Keratinocyte (primary cell): ENCODE measurements at regions not wholly inside any gene's neighbourhood (a gene's known extent, or its start where the extent isn't known, plus 50 kb on each side); places are given as distances from the start of the nearest gene placed in this dataset.

ENCODE experiments used
- DNase-seq: peaks from one replicate; pipeline ENCODE4 v3.0.0-alpha.2; 2011; ENCODE audit warnings: low read depth, missing footprints, low spot score
- FAIRE-seq: peaks from 2 replicates; lab custom pipeline; 2011; peaks lifted over from hg19 to GRCh38; lab: Jason Lieb, UNC
- H2AFZ ChIP-seq: 2 replicates; pipeline ENCODE4 v1.6.0; 2012; ENCODE audit warnings: low read length, control low read depth, inconsistent platforms; ENCODE audit not compliant: control insufficient read depth
- H3K27ac ChIP-seq: 2 replicates; pipeline ENCODE4 v1.5.1; 2011; ENCODE audit warnings: low read length; ENCODE audit not compliant: control insufficient read depth, insufficient read depth
- H3K27me3 ChIP-seq: 3 replicates; pipeline ENCODE4 v1.6.0; 2011; ENCODE audit warnings: low read length; ENCODE audit not compliant: control insufficient read depth, insufficient read depth; ENCODE audit errors: extremely low read depth
- H3K36me3 ChIP-seq, 2 experiments: 2 replicates in 1 of 2; 3 replicates in 1 of 2; pipeline ENCODE4 v1.5.1; 2011; ENCODE audit warnings: low read length in 2 of 2, mild to moderate bottlenecking in 1 of 2; ENCODE audit not compliant: control insufficient read depth in 2 of 2, insufficient read depth in 2 of 2; ENCODE audit errors: extremely low read depth in 1 of 2
- H3K4me1 ChIP-seq: 3 replicates; pipeline ENCODE4 v1.5.1; 2011; ENCODE audit warnings: low read length; ENCODE audit not compliant: control insufficient read depth, insufficient read depth; ENCODE audit errors: extremely low read depth
- H3K4me2 ChIP-seq: 3 replicates; pipeline ENCODE4 v1.6.0; 2011; ENCODE audit warnings: low read depth, low read length; ENCODE audit not compliant: control insufficient read depth, insufficient read depth; ENCODE audit errors: extremely low read depth
- H3K4me3 ChIP-seq, 3 experiments: fragments of 200-600 bp in 1 of 3; sonication (generic) in 1 of 3; 2 replicates in 2 of 3; 3 replicates in 1 of 3; pipeline ENCODE4 v1.5.1; 2011 to 2016; ENCODE audit warnings: low read length in 3 of 3, mild to moderate bottlenecking in 3 of 3, control low read depth in 2 of 3, inconsistent platforms in 1 of 3, low read depth in 1 of 3, mixed read lengths in 1 of 3, mixed run types in 1 of 3, moderate library complexity in 1 of 3; ENCODE audit not compliant: control insufficient read depth in 2 of 3, insufficient read depth in 2 of 3; ENCODE audit errors: extremely low read depth in 1 of 3
- H3K79me2 ChIP-seq: 2 replicates; pipeline ENCODE4 v1.6.0; 2012; ENCODE audit warnings: low read length; ENCODE audit not compliant: control insufficient read depth, insufficient read depth
- H3K9ac ChIP-seq: 3 replicates; pipeline ENCODE4 v1.6.0; 2011; ENCODE audit warnings: low read length; ENCODE audit not compliant: control insufficient read depth, insufficient read depth; ENCODE audit errors: extremely low read depth
- H3K9me1 ChIP-seq: 3 replicates; pipeline ENCODE4 v1.6.0; 2011; ENCODE audit warnings: low read length; ENCODE audit not compliant: control insufficient read depth, insufficient read depth; ENCODE audit errors: extremely low read depth
- H3K9me3 ChIP-seq: 2 replicates; pipeline ENCODE4 v1.5.1; 2012; ENCODE audit warnings: low read depth, low read length; ENCODE audit not compliant: control insufficient read depth
- H4K20me1 ChIP-seq: 3 replicates; pipeline ENCODE4 v1.6.0; 2011; ENCODE audit warnings: low read length; ENCODE audit not compliant: control insufficient read depth, insufficient read depth; ENCODE audit errors: extremely low read depth
- EZH2 ChIP-seq: IDR thresholded peaks from one replicate; pipeline ENCODE4 v1.6.1; 2012; ENCODE audit warnings: inconsistent platforms, mild to moderate bottlenecking, low read length, moderate library complexity
- dilution Hi-C: fragments of 300-500 bp; cut with MboI; formaldehyde crosslinking; loops from one replicate; pipeline ENCODE4 v1.7.0; 2020; ENCODE audit warnings: low sequenced_read_pairs; ENCODE audit not compliant: extremely low pct_ligation_motif_present
- TF ChIP-seq, protein P1 (sequence below), 3 experiments: IDR thresholded peaks in 1 of 3; conservative IDR thresholded peaks in 1 of 3; optimal IDR thresholded peaks in 1 of 3; 2 replicates in 2 of 3; 3 replicates in 1 of 3; pipeline versions ENCODE3 to v1.5.1; 2011; ENCODE audit warnings: low read length in 3 of 3, mild to moderate bottlenecking in 3 of 3, moderate library complexity in 2 of 3, control low read depth in 1 of 3, inconsistent platforms in 1 of 3; ENCODE audit not compliant: insufficient read depth in 2 of 3; ENCODE audit errors: extremely low read depth in 1 of 3

DNA sequence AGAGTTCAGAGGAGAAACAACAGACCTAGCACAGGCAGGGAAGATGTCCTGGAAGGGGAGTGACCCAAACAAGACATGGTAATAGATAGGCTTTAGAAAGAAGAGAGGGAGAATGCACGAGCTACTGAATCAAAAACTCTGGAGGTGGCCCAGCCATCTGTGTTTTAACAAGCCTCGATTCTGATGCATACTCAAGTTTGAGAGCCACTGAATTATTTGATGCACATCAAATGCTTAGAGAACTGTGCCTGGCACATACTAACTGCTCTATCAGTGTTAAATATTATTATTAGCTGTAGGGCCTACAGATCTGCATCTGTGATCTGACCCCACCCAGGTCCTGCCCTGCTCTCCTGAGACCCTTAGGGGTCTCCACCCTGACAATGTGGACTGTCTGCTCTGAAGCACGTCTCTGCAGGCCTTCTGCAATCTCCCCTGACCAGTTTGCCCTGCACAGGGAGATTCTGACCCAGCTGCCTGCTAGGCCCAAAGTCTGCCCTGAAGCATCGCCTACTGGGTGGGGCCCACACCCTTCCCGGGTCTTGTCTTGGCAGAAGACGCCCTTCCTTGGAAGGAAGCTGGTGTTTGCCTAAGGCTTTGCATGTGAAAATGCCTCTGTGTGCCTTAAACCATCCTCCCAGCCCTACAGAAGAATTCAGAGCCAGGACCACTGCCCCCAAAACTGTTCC lies 201.5 kb upstream of the KLF3 start:
- dilution Hi-C loops: no loop called here
- Histone ChIP-seq H3K4me1 (no peaks in the 10 kb centered on the region), H3K79me2 (no peaks in the 10 kb centered on the region), H3K4me2 (no peak overlapping the region), H3K27ac (no peak overlapping the region), H4K20me1 (no peaks in the 10 kb centered on the region), H3K36me3 (no peaks in the 10 kb centered on the region), H3K27me3 (no peaks in the 10 kb centered on the region), H2AFZ (no peak overlapping the region), H3K9me1 (no peaks in the 10 kb centered on the region), H3K4me3 (no peak overlapping the region), H3K9me3 (no peaks in the 10 kb centered on the region), H3K9ac (no peak overlapping the region)
- DNase-seq (no peak), FAIRE-seq (no peak)
- TF ChIP-seq EZH2: no peak

DNA sequence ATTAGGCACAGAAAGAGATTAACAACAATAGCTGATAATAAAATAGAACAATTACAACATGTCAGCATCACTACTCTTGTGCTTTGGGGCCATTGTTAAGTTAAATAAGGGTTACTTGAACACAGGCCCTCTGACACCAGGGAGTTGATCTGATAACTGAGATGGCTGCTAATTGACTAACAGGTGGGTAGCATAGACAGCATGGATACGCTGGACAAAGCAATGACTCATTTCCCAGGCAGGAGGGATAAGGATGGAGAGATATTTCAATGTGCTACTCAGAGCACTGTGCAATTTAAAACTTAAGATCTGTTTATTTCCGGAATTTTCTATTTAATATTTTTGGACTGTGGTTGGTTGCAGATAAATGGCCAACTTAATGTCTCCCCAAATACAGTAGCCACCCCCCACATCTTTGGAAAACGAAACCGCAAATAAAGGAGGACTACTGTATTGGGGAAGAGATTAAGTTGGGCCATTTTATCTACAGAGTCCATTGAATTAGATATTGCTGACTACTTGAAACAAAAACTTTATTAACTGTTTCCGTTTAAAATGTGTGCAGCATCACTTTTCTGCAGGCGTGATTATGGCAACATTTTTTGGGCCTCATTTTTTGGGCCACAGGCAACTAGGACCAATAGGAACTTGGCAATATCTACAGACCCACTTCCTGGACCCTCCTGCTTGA lies 200.6 kb upstream of the KLF3 start:
- dilution Hi-C loops: no loop called here
- H3K27ac ChIP-seq: no peak overlapping the region
- no peaks in the 10 kb centered on the region for H3K9me3 ChIP-seq

More for the DNA sequence above, 200.6 kb upstream of the KLF3 start:
- FAIRE-seq: no peak
- Histone ChIP-seq H3K9ac (no peak overlapping the region), H2AFZ (no peak overlapping the region), H3K27me3 (no peaks in the 10 kb centered on the region), H3K4me2 (no peak overlapping the region), H3K9me1 (no peaks in the 10 kb centered on the region), H3K36me3 (no peaks in the 10 kb centered on the region), H3K79me2 (no peaks in the 10 kb centered on the region), H3K4me1 (no peaks in the 10 kb centered on the region), H3K4me3 (no peak overlapping the region), H4K20me1 (no peaks in the 10 kb centered on the region)
- DNase-seq: no peak
- TF ChIP-seq EZH2: no peak
- TF ChIP-seq, protein P1, sequence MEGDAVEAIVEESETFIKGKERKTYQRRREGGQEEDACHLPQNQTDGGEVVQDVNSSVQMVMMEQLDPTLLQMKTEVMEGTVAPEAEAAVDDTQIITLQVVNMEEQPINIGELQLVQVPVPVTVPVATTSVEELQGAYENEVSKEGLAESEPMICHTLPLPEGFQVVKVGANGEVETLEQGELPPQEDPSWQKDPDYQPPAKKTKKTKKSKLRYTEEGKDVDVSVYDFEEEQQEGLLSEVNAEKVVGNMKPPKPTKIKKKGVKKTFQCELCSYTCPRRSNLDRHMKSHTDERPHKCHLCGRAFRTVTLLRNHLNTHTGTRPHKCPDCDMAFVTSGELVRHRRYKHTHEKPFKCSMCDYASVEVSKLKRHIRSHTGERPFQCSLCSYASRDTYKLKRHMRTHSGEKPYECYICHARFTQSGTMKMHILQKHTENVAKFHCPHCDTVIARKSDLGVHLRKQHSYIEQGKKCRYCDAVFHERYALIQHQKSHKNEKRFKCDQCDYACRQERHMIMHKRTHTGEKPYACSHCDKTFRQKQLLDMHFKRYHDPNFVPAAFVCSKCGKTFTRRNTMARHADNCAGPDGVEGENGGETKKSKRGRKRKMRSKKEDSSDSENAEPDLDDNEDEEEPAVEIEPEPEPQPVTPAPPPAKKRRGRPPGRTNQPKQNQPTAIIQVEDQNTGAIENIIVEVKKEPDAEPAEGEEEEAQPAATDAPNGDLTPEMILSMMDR (optimal IDR thresholded peaks at IDR 0.05 in 1 of 3, IDR thresholded peaks at IDR 0.05 in 1 of 3, conservative IDR thresholded peaks at IDR 0.05 in 1 of 3; ENCODE audit: extremely low read depth in 1 of 3, insufficient read depth in 2 of 3, low read length in 3 of 3): no peak
